IPS-NIHi7 (cell line): ENCODE measurements at regions not wholly inside any gene's neighbourhood (a gene's known extent, or its start where the extent isn't known, plus 50 kb on each side); places are given as distances from the start of the nearest gene placed in this dataset.
"Not testable (repeated sequence)": the region's sequence is repeated elsewhere in the genome, so short reads cannot be mapped to it uniquely, and the experiment has no call there.

Source experiments
- DNase-seq: peaks from one replicate; pipeline ENCODE4 v3.0.0; 2012; ENCODE audit warnings: mixed read lengths; ENCODE audit errors: extremely low spot score

DNA sequence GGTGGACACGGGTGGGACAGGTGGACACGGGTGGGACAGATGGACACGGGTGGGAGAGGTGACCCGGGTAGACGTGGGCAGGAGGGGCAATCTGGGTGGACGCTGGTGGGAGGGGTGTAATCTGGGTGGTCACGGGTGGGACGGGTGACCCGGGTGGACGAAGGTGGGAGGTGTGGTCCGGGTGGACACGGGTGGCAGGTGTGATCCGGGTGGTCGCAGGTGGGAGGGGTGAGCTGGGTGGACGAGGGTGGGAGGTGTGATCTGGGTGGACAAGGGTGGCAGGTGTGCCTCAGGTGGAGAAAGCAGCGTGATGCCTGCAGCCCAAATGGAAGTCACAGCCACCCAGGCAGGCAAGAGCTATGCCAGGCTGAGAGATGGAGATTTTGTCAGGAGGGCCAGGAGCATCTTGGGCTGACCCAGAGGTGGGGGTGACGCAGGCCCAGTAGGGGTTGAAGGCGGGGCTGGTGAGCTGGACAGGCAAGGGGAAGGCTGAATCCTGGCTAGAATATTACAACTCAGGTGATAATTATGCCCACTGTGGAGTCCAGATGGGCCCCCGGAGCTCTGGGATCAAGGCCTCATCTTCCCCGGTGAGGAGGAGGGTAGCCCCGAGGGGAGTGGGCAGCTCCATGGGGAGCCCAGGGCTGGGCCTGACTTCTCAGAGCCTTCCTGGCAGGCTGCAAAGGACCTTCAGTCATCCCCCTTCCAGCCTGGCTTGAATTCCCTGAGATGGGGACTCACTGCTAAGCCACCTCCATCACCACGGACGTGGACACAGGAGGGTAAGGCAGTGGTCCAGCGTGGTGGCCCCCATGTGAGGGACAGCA, 100.0 kb downstream of the ADRA2C start:
- no peak for DNase-seq

DNA sequence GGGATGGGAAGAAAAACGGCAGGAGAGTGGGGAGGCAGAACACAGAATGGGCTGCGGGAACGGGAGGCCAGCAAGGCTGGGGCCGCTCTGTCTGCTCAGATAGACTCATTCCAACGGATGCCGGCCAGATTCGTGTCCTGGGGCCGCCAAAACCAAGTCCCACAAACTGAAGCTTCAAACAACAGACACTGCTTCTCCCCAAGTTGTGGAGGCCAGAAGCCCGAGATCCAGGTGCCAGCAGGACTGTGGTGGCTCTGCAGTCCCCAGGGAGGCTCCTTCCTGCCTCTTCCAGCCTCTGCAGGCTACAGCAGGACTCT, 100.6 kb downstream of the ADRA2C start:
- DNase-seq, result no peak

- DNase-seq, result no peak
Observed at GRCh38 chr4:3867403-3868100, 101.4 kb downstream of the ADRA2C start.

DNA sequence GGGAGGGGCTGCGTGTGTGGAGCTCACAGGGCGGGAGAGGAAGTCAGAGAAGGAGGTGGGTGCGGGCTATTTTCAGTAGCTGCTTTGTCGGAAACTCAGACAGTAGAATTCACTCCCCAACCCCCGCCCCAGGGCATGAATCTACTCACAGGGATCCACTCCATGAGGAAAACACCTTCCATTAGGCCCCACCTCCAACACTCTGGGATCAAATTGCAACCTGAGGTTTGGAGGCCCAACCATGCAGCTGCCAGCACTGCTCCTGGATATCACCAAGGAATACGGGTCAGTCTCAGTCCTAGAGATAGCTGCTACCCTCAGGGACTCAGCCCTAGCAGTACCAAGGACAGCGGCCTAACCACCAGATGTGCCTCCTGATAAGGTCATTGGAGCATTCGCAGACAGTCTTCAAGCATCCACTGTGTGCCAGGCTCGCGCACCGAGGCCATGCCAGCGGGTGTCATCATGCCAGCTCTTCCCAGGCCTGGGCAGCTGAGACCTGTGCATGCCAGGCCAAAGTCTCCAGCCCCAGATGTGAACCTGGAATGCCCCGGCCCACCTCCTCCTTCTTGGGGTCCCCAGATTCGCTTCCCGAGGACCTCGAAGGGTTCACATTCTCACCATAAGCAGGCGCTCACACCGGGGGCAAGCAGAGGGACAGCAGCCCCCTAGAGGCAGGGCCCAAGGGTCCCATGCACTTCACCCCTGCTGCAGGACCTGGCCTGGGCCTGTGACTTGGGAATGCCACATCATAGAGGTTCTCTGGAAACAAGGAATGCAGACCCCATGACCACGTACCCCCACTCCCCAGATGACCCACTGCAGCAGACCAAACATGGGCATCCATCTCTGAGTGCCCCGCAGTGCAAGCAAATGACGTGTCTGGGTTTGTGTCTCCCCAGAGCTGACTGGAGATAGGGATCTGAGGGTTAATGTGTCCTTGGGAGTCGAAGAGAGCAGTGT, 102.3 kb downstream of the ADRA2C start:
- DNase-seq, result peak; percentile 77

GRCh38 chr4:3869174-3869572, 103.0 kb downstream of the ADRA2C start:
- DNase-seq, result no peak

GRCh38 chr4:3869661-3870566, 103.7 kb downstream of the ADRA2C start:
- DNase-seq, result no peak

DNA sequence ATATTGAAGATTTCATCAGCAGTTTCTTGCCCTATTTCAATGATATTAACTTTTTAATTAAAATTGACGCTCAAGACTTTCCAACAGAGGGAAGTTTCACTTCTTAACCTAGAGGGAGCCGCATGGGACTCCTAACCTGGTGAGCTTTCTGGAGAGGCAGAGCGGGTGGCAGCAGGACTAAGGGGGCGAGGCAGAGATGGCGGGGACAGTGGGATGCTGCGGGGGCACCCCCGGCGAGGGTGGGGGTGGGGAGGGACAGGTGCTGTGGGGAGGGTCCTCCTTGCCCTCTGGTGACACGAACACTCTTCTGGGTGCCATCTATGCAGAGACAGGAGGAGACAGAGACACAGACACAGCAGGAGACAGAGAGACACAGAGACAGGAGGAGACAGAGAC, 104.4 kb downstream of the ADRA2C start:
- no peak for DNase-seq

DNA sequence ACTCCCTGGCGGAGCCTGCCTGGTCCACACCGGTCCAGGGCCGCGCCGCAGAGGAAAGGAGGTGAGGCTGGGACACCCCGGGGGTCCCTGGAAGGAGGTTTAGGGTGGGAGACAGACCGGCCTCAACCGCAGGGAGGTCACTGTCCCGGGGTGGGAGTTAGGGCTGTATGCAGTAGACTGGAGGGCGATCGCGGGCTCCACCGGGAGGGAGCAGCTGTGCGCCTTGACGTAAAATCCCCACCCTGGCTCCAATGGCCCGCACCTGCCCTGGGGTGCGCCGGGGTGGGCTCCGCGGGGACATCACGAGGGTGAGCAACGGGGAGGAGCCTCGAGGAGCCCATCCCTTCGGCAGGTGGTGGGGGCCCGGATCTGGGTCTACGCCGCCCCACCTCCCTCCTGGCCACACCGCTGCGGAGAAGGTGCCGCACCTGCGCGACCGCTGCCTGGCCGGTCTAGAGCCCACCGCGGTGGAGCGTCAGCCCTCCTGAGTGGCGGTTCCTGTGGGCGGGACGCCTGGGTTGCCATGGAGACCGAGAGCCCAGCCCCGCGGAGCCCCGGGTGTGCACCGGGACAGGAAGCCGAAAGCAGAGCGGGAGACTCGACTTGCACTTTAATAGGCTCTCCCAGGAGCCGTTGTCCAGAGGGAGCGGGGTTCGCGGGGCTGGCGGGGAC, 105.1 kb downstream of the ADRA2C start:
- peak; percentile 81 for DNase-seq

DNA sequence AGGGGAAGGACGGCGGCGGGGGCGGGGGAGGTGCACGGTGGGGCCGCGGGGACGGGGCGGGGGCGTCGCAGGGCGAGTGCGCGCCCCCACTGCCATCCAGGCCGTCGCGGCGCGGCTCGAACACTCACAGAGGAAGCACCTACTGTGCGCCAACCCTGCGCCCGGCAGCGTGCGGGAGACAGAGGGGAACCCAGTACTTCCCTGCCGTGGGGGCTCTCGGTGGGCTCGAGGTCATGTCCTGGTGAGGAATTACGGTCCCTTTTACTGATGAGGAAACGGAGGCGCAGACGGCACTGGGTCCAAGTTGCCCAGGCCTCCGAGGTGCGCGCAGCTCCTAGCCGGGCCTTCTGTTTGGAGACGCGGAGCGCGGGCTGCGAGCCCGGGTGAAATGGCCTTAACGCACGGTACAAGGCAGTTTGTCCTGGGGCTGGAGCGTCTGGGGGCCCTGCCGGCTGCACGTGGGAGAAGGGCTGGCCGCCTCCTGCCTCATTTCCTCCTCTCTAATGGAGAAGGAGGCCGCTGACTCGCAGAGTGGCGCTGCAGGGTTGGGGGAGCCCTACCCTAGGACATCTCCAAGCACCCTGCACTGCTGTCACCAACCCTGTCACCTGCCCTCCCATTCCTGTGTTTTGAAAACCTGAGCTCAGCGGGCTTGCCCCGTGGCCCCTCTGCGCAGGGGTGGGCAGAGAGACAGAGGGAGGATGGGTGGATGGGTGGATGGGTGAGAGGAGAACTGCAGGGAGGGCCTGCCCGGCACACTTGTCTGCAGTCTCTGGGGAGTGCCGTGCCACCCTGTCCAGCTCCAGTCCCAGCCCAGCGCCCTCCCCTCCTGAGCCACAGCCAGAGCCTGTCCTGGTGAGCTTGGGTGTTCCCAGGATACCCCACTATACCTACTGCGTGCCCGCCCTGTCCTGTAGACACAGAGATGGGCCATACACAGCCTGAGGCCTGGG, 106.0 kb downstream of the ADRA2C start:
- DNase-seq, result no peak

GRCh38 chr4:3872834-3873313, 106.7 kb downstream of the ADRA2C start:
- no peak for DNase-seq

- DNase-seq, result peak; percentile 72
Observed at GRCh38 chr4:3873408-3874027, 107.3 kb downstream of the ADRA2C start.

- DNase-seq, result no peak
Observed at GRCh38 chr4:3874028-3874415, 107.8 kb downstream of the ADRA2C start.

- no peak for DNase-seq
Observed at GRCh38 chr4:3874525-3875110, 108.4 kb downstream of the ADRA2C start.

DNA sequence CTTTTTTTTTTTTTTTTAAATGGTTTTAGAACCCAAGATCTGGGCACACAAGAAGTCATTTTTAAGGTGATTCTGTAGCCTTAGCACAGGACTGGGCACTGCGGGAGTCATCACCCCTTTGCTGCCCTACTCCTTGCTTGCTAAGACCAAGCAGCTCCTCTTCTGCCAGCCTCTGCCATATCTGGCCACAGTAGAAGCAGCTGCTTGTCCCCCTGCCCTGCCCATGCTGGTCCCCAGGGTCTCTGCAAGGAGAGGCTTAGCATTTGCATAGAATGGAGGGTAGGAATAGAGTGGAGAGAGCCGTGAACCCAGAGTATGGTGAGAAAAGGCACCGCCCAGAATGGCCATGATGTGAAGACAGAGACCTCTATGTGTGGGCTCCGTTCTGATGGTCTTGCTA, 109.3 kb downstream of the ADRA2C start:
- DNase-seq, result no peak

DNA sequence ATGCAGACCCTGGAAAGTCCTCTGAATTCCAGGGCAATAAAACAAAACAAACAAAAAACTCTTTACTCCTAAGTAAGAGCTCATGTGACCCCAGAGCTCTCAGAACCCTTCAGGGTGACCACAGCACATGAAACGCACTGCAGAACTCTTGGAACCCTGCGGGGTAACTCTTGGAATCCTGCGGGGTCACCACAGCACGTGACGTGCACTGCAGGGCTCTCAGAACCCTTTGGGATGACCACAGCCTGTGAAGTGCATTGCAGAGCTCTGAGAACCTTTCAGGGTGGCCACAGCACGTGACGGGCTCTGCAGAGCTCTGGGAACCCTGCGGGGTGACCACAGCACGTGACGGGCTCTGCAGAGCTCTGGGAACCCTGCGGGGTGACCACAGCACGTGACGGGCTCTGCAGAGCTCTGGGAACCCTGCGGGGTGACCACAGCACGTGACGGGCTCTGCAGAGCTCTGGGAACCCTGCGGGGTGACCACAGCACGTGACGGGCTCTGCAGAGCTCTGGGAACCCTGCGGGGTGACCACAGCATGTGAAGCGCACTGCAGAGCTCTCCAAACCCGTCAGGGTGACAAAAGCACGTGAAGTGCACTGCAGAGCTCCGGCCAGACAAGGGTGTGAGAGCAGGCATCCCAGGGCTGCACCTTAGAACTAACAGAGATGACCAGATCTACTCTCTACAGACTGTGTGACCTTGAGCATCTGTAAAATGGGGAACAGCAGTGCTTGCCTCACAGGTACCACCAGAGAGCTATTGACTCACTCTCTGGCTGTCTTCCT, 110.1 kb downstream of the ADRA2C start:
- DNase-seq, result not testable (repeated sequence)

DNA sequence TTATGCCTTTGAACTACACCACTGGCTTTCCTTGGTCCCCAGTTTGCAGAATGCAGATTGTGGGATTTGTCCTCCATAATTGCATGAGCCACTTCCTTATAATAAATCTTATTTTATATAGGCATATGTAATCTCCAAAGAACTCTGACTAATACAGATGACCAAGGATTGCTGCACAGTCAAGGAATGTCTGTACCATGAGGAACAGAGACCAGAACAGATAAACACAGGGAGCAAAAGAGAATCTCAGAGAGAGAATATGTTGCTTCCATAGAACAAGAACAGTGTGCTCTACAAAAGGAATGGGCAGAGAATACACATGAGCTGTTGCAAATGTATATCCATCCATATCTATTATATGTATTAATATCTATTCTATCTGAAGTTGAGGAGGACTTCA, 111.1 kb downstream of the ADRA2C start:
- DNase-seq, result no peak

- no peak for DNase-seq
Observed at GRCh38 chr4:3877868-3878267, 111.7 kb downstream of the ADRA2C start.

- DNase-seq, result no peak
Observed at GRCh38 chr4:3878678-3879077, 112.5 kb downstream of the ADRA2C start.
